Kidney tubule cell (primary cell): ENCODE measurements at regions not wholly inside any gene's neighbourhood (a gene's known extent, or its start where the extent isn't known, plus 50 kb on each side); places are given as distances from the start of the nearest gene placed in this dataset.

Experiments
- DNase-seq: peaks from one replicate; pipeline ENCODE4 v3.0.0-alpha.2; 2018; ENCODE audit warnings: low spot score

GRCh38 chr18:78679613-78680260 lies 299.9 kb upstream of the SALL3 start:
- no peak for DNase-seq

GRCh38 chr18:78681396-78681795 lies 298.2 kb upstream of the SALL3 start:
- no peak for DNase-seq

- no peak for DNase-seq
Observed at GRCh38 chr18:78681934-78682333, 297.7 kb upstream of the SALL3 start.

DNA sequence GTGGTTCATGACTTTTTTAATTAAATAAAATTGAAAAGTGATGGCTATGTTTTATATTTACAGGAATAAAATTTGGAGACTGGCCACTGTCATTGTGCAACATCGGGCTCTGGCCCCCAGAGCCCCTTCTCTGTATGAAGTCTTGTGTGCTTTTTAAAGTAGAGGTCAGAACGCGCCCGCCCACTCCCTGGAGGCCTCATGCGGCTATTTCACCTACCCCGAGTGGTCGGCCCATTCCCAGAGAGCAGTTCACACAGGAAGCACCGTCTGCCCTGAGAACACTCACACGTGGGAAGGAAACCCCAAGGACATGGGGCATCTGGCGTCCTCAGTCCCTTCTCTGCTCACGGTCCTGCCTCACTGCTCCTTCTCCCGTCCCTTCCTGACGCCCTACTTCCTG lies 296.9 kb upstream of the SALL3 start:
- DNase-seq = no peak

GRCh38 chr18:78683191-78684010 lies 296.2 kb upstream of the SALL3 start:
- DNase-seq = no peak

- DNase-seq = no peak
Observed at GRCh38 chr18:78685250-78685979, 294.2 kb upstream of the SALL3 start.

DNA sequence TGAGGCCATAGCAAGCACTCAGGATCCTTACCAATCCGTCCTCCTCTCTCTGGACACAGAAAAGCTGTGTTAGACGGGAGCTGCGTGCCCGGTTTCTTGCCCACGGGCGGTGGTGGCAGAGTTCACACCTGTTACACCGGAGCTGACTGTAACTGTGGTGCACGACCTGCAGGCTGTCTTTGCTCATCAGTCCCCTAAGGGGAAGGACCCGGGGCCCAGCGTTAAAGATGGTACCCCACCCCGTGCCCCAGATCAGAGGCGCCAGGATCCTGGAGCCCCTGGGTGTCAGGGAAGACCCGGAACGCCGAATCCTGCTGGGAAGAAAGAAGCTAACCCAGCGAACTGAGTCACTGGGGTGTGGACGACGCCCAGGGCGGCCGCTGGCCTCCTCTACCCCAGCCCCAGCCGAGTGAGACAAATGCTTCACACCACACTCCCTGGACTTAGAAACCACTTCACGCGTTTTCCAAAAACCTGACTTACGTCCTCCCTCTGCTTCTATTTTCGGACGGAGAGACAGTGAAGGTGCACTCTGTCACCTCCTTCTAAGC lies 293.6 kb upstream of the SALL3 start:
- no peak for DNase-seq

DNA sequence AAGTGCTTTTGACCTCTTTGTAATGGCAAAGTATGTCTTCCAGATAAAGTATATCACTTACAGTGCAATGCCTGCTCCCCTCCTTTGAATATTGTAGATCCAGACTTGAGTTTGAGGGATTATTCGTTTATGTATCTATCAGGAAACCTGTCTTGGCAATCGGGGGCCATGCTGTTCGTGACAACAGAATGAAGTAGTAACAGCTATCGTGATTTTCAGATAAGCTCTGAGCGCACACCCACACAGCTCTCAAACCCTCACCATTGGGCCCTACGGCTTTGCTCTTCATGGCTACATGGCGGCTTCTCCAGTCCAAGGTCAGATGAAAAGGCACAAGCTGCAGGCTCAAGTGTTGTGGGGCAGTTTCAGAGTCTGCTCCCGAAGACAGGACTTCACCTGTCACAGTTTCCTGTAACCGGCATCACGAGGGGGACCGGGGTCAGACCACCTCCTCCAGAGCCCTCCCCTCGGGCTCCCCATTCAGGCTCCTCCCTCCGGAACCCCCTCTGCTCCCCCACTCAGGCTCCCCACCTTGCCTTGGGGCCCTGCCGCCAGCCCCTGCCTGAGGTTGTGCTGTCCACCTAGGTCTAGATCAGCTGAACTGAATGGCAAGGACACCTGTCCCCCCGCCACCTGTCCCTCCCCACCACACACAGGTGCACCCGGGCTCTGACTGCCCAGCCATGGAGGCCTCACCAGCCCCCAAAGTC lies 292.5 kb upstream of the SALL3 start:
- no peak for DNase-seq

GRCh38 chr18:78687736-78688135 lies 291.9 kb upstream of the SALL3 start:
- no peak for DNase-seq

GRCh38 chr18:78688249-78688648 lies 291.4 kb upstream of the SALL3 start:
- DNase-seq = no peak

DNA sequence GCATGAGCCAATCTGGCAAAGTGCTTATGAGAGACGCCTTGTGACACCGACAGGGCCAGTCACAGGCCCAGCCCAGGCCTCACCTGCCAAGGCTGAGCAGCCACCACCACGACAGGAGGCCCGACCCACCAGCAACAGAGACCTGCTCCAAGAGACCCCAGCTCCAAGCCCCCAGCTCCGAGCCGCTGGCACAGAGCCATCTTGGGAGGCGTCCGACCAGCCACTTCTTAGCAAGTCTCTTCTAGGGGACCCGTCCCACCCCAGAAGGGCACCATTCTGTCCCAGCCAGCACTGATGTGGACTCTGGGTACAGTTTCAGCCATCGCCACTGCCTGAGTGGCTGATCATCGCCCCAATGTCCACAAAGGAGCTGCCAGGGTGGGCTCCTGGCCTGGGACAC lies 290.7 kb upstream of the SALL3 start:
- no peak for DNase-seq

GRCh38 chr18:78689606-78690005 lies 290.0 kb upstream of the SALL3 start:
- no peak for DNase-seq

DNA sequence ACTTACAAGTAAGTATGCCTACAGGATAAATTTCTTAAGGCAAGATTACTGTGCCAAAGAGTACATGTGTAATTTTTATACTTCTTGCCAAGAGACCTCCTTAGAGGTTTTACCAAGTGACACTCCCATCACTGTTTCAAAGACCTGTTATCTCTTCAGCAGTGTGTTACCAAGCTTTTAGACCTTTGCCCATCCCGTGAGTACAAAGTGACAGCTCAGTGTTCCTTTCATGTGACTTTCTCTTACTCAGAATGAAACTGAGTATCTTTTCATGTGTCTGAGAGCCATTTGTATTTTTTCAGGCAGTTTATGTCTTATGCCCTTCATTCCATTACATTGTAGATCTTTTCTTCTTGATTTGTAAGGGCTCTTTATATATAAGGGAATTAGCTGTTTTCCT lies 287.5 kb upstream of the SALL3 start:
- DNase-seq = no peak

DNA sequence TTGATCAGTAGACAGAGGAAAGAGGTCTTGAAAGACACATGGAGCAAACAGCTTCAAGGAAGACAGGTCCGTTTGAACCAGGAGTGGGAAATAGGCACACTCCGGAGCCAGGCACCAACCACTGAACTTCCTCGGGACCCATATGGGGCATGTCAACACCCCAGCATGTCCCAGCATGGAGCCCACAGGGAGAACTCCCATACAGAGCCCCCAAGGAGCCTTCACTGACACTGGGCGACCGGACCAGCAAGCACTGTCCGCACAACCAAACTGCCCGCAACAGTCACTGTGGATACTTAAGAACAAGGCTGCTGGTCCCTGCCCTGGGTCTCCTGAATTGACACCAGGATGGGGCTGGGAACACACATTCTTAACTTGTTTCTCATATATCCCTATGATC lies 286.2 kb upstream of the SALL3 start:
- no peak for DNase-seq

GRCh38 chr18:78696698-78697435 lies 282.8 kb upstream of the SALL3 start:
- DNase-seq = no peak

DNA sequence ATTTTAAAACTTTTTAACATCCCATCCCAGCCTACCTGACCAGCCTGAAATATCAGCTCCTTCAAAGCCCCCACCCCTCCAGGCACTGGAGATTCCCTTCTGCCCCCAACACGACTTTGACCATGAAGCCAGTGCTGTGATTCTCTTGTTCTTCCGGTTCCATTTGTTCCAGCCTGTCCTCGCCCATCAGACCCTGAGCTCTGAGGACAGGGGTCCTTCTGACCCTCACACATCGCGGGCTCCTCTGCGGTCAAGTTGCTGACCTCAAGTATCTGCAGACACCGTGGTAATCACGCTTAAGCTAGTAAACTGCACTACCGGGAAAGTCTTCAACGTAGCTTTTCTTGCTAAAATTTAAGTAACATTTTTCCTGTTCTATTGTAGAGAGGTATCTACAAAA lies 282.2 kb upstream of the SALL3 start:
- DNase-seq = no peak

DNA sequence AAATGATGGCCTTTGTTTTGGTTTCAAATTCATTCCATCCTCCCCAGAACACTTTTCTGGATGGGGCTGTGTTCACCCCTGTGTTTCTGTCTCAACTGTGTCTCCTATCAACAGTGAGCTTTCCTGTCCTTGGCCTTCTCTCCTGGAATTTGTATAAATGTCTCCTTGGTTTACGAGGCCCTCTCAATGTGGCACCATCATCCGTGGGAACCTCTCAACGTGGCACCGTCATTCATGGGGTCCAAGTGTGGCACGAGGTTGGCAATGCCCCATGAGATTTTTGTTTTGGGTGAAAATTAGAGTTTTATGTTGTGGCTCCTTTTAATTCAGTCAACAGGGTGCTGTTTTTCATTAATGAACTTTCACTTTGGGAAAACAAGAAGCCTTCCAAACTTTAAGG lies 280.7 kb upstream of the SALL3 start:
- DNase-seq = no peak

GRCh38 chr18:78699499-78699898 lies 280.1 kb upstream of the SALL3 start:
- no peak for DNase-seq

- no peak for DNase-seq
Observed at GRCh38 chr18:78701771-78702396, 277.7 kb upstream of the SALL3 start.

GRCh38 chr18:78703291-78703690 lies 276.3 kb upstream of the SALL3 start:
- DNase-seq = no peak

GRCh38 chr18:78704971-78705461 lies 274.6 kb upstream of the SALL3 start:
- DNase-seq = no peak
